ENCODE measurements at regions not wholly inside any gene's neighbourhood (a gene's known extent, or its start where the extent isn't known, plus 50 kb on each side); places are given as distances from the start of the nearest gene placed in this dataset.

GRCh38 chr2:236872981-236873380 lies 212.7 kb upstream of the COPS8 start:
- DNase-seq (ENCODE audit: low spot score) = peak; percentile 6

DNA sequence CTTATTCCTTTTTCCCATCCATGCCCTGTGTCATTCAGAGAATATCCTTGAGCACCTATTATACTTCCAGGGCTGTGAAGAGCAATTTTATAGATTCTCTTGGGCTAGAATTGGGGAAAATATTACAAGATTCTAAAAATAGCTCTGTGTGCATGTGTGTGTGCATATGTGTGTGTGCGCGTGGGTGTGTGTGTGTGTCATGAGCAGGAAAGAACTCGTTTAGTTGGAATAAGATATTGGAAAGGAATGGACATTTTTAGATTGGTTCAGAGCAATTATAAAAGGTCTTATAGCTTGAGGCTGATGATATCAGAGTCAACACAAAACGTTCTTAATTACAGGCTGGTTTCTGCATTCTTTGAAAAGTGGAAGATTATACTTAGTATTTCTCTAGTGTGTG lies 212.1 kb upstream of the COPS8 start:
- no peak for DNase-seq (ENCODE audit: low spot score)

- no peak for DNase-seq (ENCODE audit: low spot score)
Observed at GRCh38 chr2:236874866-236875481, 210.7 kb upstream of the COPS8 start.

GRCh38 chr2:236875906-236876505 lies 209.7 kb upstream of the COPS8 start:
- no peak for DNase-seq (ENCODE audit: low spot score)

- no peak for DNase-seq (ENCODE audit: low spot score)
Observed at GRCh38 chr2:236876642-236877041, 209.0 kb upstream of the COPS8 start.

DNA sequence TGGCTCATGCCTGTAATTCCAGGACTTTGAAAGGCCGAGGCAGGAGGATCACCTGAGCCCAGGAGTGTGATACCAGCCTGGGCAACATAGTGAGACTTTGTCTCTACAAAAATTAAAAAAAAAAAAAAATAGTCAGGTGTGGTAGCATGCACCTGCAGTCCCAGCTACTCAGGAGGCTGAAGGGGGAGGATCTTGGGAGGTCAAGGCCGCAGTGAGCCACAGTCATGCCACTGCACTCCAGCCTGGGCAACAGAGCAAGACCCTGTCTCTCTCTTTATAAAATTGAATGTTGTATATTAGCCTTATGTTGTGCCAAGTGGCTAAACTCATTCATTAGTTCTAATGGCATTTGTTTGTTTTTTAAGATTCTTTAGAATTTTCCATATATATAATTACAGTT lies 207.7 kb upstream of the COPS8 start:
- DNase-seq (ENCODE audit: low spot score) = no peak

- no peak for DNase-seq (ENCODE audit: low spot score)
Observed at GRCh38 chr2:236879416-236879963, 206.2 kb upstream of the COPS8 start.

GRCh38 chr2:236882074-236882473 lies 203.6 kb upstream of the COPS8 start:
- DNase-seq (ENCODE audit: low spot score) = no peak

- DNase-seq (ENCODE audit: low spot score) = no peak
Observed at GRCh38 chr2:236882930-236883329, 202.8 kb upstream of the COPS8 start.

DNA sequence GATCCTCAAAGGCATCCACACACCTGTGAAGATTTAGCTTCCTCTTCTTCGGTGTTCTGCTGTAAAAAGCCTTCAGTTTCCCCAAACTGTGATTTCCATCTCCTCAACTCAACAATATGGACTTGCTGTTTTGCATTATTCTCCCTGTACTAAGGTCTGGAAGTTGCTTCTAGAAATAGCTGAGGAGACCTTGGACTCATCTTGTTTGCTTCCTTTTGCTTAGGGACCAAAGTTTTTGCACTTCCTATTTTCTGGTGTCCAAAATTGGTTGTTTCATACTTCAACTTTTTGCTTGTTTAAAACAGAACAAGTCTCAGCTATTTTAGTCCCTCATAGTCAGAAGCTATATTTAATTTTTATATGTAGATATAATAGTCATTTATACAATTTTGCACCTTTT lies 201.9 kb upstream of the COPS8 start:
- DNase-seq (ENCODE audit: low spot score) = no peak

DNA sequence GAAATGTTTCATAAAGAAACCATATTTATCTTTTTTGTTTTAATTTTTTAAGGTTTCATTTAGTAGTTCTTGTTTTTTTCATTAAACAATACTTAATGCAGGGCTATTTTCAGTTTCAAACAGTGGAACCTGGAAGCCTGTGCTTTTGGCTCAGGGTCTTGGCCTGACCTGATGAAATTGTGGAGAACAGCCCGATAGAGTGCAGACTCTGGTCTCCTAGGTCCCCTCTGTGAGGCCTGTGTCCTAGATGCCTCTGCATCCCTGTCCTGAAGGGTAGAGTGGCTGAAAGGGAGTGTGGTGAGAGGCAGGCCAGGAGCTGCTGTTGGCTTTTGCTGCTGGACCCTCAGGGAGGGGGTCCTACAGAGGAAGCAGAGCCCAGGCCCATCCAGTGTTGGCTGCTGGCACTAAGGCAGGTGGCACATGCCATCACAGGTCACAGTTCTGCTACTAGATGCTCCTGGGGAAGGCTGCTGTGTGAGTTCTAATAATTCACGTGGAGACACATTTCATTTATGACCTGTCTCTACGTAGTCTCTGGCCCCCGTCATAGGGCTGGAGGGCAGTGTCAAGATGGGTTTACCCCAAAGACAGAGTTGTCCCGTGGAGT lies 201.0 kb upstream of the COPS8 start:
- no peak for DNase-seq (ENCODE audit: low spot score)

GRCh38 chr2:236886456-236886855 lies 199.2 kb upstream of the COPS8 start:
- no peak for DNase-seq (ENCODE audit: low spot score)

GRCh38 chr2:236887531-236887930 lies 198.2 kb upstream of the COPS8 start:
- no peak for DNase-seq (ENCODE audit: low spot score)

- no peak for DNase-seq (ENCODE audit: low spot score)
Observed at GRCh38 chr2:236887953-236888793, 197.5 kb upstream of the COPS8 start.

GRCh38 chr2:236888794-236889780 lies 196.6 kb upstream of the COPS8 start:
- DNase-seq (ENCODE audit: low spot score) = no peak

- DNase-seq (ENCODE audit: low spot score) = no peak
Observed at GRCh38 chr2:236889791-236890704, 195.6 kb upstream of the COPS8 start.

- no peak for DNase-seq (ENCODE audit: low spot score)
Observed at GRCh38 chr2:236892721-236893120, 193.0 kb upstream of the COPS8 start.

- DNase-seq (ENCODE audit: low spot score) = no peak
Observed at GRCh38 chr2:236894791-236895190, 190.9 kb upstream of the COPS8 start.

GRCh38 chr2:236895497-236895896 lies 190.2 kb upstream of the COPS8 start:
- DNase-seq (ENCODE audit: low spot score) = no peak

DNA sequence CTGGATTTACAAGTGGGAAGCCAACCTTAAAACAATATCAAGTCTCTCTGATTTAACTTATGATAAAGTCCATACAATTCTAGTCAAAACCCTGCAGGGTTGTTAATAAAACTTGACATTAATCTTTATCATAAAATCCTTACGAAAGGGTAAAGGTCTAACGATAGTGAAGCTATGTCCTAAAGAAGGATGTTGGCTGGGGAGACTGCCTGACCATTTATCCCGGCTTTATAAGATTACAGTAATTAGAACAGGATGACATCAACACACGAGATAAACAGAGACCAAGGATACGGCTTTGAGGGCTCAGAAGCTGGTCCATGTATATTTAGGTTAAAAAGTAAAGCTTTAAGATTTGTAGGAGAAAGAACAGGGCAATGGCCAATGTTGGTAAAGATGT lies 189.0 kb upstream of the COPS8 start:
- no peak for DNase-seq (ENCODE audit: low spot score)
